DOHH2 (cell line): ENCODE measurements at regions not wholly inside any gene's neighbourhood (a gene's known extent, or its start where the extent isn't known, plus 50 kb on each side); places are given as distances from the start of the nearest gene placed in this dataset.
"Not testable (repeated sequence)": the region's sequence is repeated elsewhere in the genome, so short reads cannot be mapped to it uniquely, and the experiment has no call there.

Experiments used
- H3F3A ChIP-seq: fragments of 200-600 bp; sonication (generic), shearing (Covaris generic); 2 replicates; pipeline ENCODE4 v1.6.0; 2016; ENCODE audit warnings: antibody characterized with exemption, mild to moderate bottlenecking; ENCODE audit not compliant: control insufficient read depth, insufficient read depth
- H3K27ac ChIP-seq: fragments of 200-600 bp; sonication (generic); 2 replicates; pipeline ENCODE4 v1.5.1; 2014; ENCODE audit warnings: low read depth, mild to moderate bottlenecking, low read length, moderate library complexity
- H3K27me3 ChIP-seq: fragments of 200-600 bp; sonication (generic); 2 replicates; pipeline ENCODE4 v1.6.1; 2014; ENCODE audit warnings: mild to moderate bottlenecking, low read length, mixed read lengths; ENCODE audit not compliant: control insufficient read depth
- H3K36me3 ChIP-seq: fragments of 200-600 bp; sonication (generic); 2 replicates; pipeline ENCODE4 v1.6.1; 2014; ENCODE audit warnings: mild to moderate bottlenecking, low read length, moderate library complexity, mixed read lengths; ENCODE audit not compliant: control insufficient read depth
- H3K4me1 ChIP-seq: fragments of 200-600 bp; sonication (generic); 2 replicates; pipeline ENCODE4 v1.6.1; 2014; ENCODE audit warnings: mild to moderate bottlenecking, low read length, mixed read lengths; ENCODE audit not compliant: control insufficient read depth
- H3K4me2 ChIP-seq: fragments of 200-600 bp; sonication (generic); 2 replicates; pipeline ENCODE4 v1.6.0; 2014; ENCODE audit warnings: mild to moderate bottlenecking, low read length, moderate library complexity
- H3K4me3 ChIP-seq: fragments of 200-600 bp; sonication (generic); 2 replicates; pipeline ENCODE4 v1.5.1; 2014; ENCODE audit warnings: mild to moderate bottlenecking, low read length, mixed read lengths
- H3K79me2 ChIP-seq: fragments of 200-600 bp; sonication (generic); 2 replicates; pipeline ENCODE4 v1.6.1; 2014; ENCODE audit warnings: mild to moderate bottlenecking, low read length, mixed read lengths; ENCODE audit not compliant: control insufficient read depth
- H3K9me2 ChIP-seq: fragments of 200-600 bp; sonication (generic); replicated peaks from 2 replicates; pipeline ENCODE4 v1.6.1; 2014; ENCODE audit warnings: mild to moderate bottlenecking, low read length, mixed read lengths; ENCODE audit not compliant: control insufficient read depth
- H3K9me3 ChIP-seq: fragments of 200-600 bp; sonication (generic); 2 replicates; pipeline ENCODE4 v1.6.1; 2014; ENCODE audit warnings: antibody characterized with exemption, low read length, mixed read lengths; ENCODE audit not compliant: control insufficient read depth, insufficient read depth
- H4K20me1 ChIP-seq: fragments of 200-600 bp; sonication (generic); 2 replicates; pipeline ENCODE4 v1.6.0; 2014; ENCODE audit warnings: low read depth, mild to moderate bottlenecking, antibody characterized with exemption, low read length, moderate library complexity; ENCODE audit not compliant: control insufficient read depth, insufficient read depth
- EZH2phosphoT487 ChIP-seq: fragments of 200-600 bp; sonication (generic); IDR thresholded peaks from 2 replicates; pipeline ENCODE4 v1.6.1; 2017; ENCODE audit warnings: borderline replicate concordance, mild to moderate bottlenecking, antibody characterized with exemption, low read length, moderate library complexity, mixed read lengths
- TF ChIP-seq, protein P1 (sequence below): fragments of 200-600 bp; sonication (generic); IDR thresholded peaks from one replicate; pipeline ENCODE4 v1.5.1; 2014; ENCODE audit warnings: antibody characterized with exemption, mild to moderate bottlenecking, low read depth, low read length; ENCODE audit not compliant: poor library complexity, severe bottlenecking

DNA sequence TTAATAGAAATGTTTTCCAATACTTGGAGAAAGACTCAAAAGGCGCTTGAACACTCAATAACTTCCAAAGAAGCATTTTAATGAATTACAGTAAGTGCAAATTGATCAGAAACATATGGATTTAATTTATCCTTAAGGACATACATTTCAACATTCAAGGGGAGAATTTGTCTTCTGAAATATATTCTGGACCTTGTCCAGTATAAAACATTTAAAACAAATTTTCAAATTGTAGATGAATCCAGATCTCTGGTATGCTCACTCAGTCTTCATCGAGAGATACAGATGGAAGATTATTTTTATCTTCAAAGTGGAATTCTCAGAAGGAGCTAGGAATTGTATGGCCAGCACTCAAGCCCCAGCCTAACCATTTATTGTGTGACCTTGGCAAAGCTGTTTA, 310.4 kb downstream of the ZNF674 start:
- Histone ChIP-seq H3K27ac (no peak overlapping the region), H3K36me3 (no peaks in the 10 kb centered on the region), H3F3A (no peaks in the 10 kb centered on the region), H3K9me3 (no peaks in the 10 kb centered on the region), H3K79me2 (no peaks in the 10 kb centered on the region), H3K4me3 (no peak overlapping the region), H3K9me2 (no peaks in the 10 kb centered on the region), H3K27me3 (no peaks in the 10 kb centered on the region), H3K4me1 (no peaks in the 10 kb centered on the region), H3K4me2 (no peak overlapping the region), H4K20me1 (no peaks in the 10 kb centered on the region)
- TF ChIP-seq, protein P1, sequence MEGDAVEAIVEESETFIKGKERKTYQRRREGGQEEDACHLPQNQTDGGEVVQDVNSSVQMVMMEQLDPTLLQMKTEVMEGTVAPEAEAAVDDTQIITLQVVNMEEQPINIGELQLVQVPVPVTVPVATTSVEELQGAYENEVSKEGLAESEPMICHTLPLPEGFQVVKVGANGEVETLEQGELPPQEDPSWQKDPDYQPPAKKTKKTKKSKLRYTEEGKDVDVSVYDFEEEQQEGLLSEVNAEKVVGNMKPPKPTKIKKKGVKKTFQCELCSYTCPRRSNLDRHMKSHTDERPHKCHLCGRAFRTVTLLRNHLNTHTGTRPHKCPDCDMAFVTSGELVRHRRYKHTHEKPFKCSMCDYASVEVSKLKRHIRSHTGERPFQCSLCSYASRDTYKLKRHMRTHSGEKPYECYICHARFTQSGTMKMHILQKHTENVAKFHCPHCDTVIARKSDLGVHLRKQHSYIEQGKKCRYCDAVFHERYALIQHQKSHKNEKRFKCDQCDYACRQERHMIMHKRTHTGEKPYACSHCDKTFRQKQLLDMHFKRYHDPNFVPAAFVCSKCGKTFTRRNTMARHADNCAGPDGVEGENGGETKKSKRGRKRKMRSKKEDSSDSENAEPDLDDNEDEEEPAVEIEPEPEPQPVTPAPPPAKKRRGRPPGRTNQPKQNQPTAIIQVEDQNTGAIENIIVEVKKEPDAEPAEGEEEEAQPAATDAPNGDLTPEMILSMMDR, result no peak
- TF ChIP-seq EZH2phosphoT487, result no peak

DNA sequence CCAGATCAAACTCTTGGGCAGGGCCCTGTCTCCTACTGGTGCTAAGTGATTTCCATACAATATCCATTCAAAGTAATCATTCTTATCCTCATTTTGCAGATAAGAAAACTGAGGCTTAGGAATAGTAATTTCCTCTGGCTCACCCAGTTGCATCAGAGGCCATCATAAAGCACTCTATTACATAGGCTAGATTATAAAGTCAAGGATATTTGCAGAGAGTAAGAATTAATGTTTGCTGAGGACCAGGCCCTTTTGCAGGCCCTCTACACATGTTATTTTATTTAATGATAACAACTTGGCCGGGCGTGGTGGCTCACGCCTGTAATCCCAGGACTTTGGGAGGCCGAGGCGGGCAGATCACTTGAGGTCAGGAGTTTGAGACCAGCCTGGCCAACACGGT, 316.8 kb downstream of the ZNF674 start:
- Histone ChIP-seq H3K27ac (no peak overlapping the region), H3K4me2 (no peak overlapping the region), H3K4me3 (no peak overlapping the region), H3F3A (no peaks in the 10 kb centered on the region), H3K9me2 (no peaks in the 10 kb centered on the region), H3K9me3 (no peaks in the 10 kb centered on the region), H3K27me3 (no peaks in the 10 kb centered on the region), H3K79me2 (no peaks in the 10 kb centered on the region), H3K4me1 (no peaks in the 10 kb centered on the region), H3K36me3 (no peaks in the 10 kb centered on the region), H4K20me1 (no peaks in the 10 kb centered on the region)
- no peak for TF ChIP-seq EZH2phosphoT487

DNA sequence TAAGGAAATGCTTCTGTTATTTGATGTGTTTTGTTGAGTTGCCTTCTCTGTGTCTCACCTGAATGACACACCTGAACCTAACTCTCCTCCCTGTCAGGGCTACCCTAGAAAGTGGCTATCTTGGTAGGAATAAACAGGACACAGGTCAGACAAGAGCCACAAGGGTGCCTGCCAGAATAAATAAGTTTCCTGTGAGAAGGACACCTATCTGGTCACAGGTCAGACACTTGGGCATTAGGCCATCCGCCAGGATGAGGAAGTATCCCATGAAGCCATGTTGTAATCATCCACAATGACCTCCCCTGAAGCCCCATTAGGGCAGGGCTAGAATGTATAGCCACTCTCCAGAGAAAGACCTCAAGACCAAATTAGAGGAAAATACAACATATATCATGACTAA, 318.8 kb downstream of the ZNF674 start:
- H3K27ac ChIP-seq, result no peak overlapping the region
- H3K9me2 ChIP-seq, result no peaks in the 10 kb centered on the region
- H3K9me3 ChIP-seq, result no peaks in the 10 kb centered on the region
- no peaks in the 10 kb centered on the region for H4K20me1 ChIP-seq
- H3K4me2 ChIP-seq, result no peak overlapping the region
- H3F3A ChIP-seq, result no peaks in the 10 kb centered on the region
- no peak for TF ChIP-seq EZH2phosphoT487
- TF ChIP-seq, protein P1, result no peak
- no peaks in the 10 kb centered on the region for H3K4me1 ChIP-seq
- no peaks in the 10 kb centered on the region for H3K27me3 ChIP-seq
- no peaks in the 10 kb centered on the region for H3K79me2 ChIP-seq
- H3K36me3 ChIP-seq, result no peaks in the 10 kb centered on the region
- no peak overlapping the region for H3K4me3 ChIP-seq

DNA sequence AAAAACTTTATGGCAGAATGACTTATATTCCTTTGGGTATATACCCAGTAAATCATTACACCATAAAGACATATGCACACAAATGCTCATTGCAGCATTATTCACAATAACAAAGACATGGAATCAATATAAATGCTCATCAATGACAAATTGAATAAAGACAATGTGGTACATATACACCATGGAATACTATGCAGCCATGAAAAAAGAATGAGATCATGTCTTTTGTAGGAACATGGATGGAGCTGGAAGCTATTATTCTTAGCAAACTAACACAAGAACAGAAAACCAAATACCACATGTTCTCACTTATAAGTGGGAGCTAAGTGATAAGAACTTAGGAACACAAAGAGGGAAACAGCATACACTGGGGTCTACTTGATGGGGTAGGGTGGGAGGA, 321.7 kb downstream of the ZNF674 start:
- H4K20me1 ChIP-seq, H3F3A ChIP-seq, H3K27ac ChIP-seq, H3K4me3 ChIP-seq, H3K79me2 ChIP-seq, H3K4me2 ChIP-seq, H3K36me3 ChIP-seq, H3K4me1 ChIP-seq, H3K27me3 ChIP-seq, H3K9me2 ChIP-seq, H3K9me3 ChIP-seq: not testable (repeated sequence)
